ENCODE measurements at regions not wholly inside any gene's neighbourhood (a gene's known extent, or its start where the extent isn't known, plus 50 kb on each side); places are given as distances from the start of the nearest gene placed in this dataset.
"Not testable (repeated sequence)": the region's sequence is repeated elsewhere in the genome, so short reads cannot be mapped to it uniquely, and the experiment has no call there.

DNA sequence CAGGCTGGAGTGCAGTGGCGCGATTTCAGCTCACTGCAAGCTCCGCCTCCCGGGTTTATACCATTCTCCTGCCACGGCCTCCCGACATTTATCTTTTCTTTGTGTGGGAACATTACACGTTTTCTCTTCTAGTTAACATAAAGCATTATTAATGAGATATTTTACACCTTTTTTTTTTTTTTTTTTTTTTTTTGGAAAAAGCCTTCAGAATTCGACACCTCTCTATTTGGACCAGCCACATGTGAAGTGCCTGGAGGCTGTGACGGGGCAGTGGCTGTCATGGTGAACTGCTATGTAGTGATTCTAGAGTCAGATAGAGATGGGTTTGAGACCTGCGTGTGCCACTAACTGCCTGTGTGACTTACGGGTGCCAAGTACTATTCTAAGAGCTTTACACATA lies 64.3 kb downstream of the SMIM38 start:
- no peak for DNase-seq (ENCODE audit: low spot score)

DNA sequence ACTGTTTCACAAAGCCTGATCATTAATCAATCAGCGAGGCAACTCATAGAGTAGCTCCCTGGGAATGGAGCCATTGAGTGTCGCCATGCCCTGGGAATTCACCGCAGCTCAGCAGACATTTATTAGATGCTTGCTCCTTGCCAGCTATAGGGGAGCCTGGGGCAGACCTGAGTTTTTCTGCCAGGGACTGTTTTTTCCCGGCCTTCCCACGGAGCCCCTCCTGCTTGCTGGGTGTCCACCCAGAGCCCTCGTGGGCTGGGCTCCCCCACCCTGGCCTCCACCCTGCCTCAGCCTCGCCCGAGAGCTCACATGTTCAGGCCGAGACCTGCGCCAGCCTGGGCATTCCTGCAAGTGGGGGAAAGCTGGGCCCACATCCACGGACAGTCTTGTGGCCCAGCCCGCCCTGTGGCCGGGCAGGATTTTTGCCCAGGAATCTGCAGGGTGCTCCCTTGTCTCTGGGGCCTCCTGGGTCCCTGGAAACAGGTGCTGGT lies 64.9 kb downstream of the SMIM38 start:
- DNase-seq (ENCODE audit: low spot score) = peak; percentile 38

DNA sequence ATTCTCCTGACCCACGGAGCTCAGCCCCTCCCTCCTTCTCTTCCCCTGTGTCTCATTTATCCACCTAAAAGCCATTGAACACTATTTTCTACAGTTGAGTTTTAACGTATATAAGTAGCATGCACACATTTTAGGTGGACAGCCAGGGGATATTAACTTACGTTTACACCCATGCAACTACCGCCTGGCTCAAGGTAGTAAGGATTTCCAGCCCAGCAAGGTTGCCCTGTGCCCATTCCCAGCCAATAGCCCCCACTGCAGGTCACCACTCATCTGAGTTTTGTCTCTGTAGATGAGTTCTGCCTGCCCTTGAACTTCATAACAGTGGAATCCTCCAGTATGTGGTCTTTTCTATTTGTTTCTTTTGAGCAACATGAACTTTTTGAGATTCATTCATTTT lies 65.4 kb downstream of the SMIM38 start:
- no peak for DNase-seq (ENCODE audit: low spot score)

DNA sequence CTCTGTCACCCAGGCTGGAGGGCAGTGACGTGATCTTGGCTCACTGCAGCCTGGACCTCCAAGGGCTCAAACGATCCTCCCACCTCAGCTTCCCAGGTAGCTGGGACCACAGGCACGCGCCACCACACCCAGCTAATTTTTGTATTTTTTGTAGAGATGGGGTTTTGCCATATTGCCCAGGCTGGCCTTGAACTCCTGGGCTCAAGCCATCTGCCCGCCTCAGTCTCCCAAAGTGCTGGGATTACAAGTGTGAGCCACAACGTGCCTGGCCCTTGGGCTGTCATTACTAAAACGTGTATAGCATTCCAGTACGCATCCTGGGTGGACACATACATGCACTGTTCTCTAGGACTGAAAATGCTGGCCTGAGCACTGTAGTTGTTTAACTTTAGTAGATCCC lies 65.9 kb downstream of the SMIM38 start:
- not testable (repeated sequence) for DNase-seq (ENCODE audit: low spot score)

DNA sequence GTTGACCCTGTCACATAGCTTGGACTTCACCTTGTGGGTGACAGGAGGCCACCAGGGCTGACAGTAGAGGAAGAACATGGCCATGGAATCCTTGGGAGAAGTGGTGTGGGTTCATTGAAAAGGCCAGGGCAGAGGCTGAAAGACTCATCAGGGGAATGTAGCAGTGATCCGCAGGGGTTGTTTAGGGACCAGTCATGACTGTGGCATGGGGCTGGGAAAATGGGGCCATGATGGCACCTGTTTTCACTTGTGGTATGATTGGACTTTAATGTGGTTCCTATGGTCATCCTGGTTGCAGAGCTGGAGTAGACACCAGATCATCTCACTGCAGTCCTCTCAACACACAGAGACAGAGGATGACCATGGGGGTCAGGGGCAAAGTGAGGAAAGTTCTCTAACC lies 66.7 kb upstream of the MYEOV start:
- DNase-seq (ENCODE audit: low spot score) = no peak

DNA sequence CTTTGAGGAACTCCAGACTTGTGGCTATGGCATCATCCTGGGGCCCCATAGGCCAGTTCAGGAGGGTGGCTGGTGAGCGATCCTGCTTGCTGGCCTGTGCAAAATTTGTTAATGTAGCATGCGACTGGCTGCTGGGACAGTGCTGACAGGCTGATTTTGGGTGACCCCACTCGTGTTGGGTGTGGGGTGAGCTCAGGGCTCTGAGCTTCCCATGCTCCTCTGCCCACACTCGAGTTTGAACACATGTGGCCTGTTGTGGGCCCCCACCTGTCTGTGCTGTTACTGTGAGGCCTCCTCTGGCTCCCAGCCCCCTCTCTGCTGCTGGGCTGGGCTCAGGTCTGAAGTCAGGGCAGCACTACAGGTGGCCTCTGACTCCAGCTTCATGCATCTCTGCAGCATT lies 64.4 kb upstream of the MYEOV start:
- DNase-seq (ENCODE audit: low spot score) = no peak

DNA sequence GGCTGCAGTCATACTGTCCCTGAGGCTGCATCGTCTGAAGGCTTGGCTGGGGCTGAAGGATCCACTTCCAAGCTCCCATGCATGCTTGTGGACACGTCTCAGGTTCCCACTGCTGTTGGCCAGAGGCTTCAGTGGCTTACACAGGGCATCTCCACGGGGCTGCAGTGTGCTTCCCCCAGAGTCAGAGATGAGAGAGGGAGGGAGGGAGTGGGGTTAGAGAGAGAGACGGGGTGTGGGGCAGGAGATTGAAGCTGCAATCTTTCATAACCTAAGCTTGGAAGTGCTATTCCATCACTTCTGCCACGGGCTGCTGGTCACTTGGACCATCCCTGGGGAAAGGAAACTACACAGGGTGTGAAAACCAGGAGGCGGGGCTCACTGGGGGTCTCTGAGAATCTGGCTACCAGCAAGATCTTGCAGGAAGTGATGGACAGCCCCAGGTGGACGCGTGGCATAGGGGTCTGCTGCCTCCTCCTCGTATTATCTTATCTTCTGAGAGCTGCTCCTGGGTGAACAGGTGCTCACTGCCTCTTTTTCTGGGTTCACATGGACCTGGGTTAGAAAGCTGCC lies 63.0 kb upstream of the MYEOV start:
- no peak for DNase-seq (ENCODE audit: low spot score)

DNA sequence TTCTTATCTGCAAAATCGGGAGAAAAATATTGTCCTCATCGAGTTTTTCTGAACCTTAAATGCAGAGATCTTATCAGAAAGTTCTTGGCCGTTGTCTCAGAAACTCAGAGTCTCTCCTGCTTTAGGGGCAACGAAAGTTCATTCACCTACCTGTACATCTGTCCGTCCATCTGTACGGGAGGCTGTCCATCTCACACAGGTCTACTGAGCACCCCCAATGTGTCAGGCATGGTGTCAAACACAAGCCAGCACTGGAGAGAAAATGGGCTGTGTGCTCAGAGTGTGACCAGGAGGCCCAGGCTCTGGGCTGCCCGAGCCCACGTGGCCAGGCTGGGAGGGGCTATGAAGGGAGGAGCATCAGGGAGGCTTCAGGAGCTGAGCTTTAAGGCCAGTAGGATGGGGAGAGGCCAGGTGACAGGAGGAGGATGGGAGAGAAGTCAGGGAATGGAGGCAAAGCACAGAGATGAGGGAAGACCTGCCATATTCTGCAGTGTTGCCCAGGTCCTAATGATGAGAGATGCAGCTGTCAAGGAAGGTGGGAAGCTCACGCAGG lies 62.4 kb upstream of the MYEOV start:
- no peak for DNase-seq (ENCODE audit: low spot score)

DNA sequence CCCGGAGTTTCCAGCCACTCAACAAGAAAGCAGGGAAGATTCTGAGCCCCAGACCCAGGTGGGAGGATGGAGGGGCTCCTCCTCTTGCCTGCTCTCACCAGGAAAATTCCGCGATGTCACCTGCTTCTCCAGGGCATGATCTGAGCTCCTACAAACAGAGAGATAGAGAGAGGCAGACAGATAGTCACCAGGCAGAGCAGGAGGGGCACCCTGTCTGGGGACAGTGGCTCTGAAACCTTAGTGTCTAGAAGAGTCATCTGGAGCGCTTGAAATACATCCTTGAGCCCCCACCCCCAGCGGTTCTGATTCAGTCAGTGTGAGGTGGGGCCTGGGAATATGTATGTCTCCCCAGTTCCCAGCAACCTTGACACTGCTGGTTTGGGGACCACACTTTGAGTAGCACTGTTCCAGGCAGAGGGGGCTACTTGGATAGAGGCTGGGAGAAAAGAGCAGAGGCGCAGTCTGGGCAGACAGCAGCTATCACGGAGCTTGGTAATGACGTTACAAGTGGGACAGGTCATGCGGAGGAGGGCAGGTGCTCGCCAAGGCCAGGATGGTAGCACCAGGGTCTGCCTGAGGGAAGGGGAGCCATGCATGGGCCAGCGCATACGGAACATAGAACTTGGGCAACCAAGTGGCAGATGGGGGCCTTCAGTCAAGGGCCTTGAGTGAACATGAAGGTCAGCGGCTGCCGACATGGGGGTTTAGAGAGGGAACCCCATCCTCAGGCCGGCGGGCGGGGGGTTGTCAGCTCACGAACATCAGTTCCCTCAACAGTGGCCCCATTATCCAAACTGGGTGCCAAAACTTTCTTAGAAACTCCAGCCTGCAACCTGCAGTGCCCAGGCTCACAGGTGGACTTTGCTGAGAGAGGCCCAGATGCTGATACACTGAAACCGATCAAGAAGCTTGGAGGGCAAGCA lies 60.9 kb upstream of the MYEOV start:
- no peak for DNase-seq (ENCODE audit: low spot score)

DNA sequence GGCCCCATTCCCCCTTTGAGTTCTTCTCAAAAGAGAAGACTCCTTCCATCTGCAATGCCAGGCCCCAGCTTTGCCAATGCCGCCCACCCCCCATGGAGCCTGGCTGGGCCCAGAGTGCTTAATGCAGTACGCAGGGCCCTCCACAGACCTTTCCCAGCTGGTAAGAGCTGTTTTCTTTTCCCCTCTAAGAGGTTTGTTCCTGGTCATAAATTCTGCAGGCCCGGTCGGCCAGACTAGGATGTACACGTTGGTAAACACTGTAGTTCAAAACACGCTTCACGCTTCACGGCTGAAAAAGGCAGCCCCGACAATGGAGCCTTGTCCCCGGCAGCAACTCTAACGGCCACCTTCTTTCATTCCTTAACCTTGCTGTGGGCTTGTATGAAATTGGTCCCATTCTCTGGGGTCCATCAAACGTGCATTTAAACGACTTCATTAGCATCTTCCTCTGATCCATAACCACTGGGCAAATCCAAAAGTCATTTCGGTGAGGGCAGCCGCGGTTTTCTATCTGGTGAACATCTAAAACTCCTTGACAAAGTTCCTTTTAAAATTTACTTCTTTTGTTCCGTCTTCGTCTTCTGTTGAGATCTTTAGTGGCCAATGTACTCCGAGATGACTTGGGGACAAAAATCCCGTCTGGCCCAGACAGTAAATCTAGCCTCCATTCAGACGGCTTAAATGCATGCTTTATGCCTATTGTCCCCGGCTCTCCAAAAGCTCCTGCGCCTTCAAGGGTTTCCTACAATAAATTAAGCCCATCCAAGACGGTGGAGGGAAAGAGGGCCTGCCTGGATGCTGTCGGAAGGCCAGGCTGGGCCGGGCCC lies 60.0 kb upstream of the MYEOV start:
- DNase-seq (ENCODE audit: low spot score) = no peak

DNA sequence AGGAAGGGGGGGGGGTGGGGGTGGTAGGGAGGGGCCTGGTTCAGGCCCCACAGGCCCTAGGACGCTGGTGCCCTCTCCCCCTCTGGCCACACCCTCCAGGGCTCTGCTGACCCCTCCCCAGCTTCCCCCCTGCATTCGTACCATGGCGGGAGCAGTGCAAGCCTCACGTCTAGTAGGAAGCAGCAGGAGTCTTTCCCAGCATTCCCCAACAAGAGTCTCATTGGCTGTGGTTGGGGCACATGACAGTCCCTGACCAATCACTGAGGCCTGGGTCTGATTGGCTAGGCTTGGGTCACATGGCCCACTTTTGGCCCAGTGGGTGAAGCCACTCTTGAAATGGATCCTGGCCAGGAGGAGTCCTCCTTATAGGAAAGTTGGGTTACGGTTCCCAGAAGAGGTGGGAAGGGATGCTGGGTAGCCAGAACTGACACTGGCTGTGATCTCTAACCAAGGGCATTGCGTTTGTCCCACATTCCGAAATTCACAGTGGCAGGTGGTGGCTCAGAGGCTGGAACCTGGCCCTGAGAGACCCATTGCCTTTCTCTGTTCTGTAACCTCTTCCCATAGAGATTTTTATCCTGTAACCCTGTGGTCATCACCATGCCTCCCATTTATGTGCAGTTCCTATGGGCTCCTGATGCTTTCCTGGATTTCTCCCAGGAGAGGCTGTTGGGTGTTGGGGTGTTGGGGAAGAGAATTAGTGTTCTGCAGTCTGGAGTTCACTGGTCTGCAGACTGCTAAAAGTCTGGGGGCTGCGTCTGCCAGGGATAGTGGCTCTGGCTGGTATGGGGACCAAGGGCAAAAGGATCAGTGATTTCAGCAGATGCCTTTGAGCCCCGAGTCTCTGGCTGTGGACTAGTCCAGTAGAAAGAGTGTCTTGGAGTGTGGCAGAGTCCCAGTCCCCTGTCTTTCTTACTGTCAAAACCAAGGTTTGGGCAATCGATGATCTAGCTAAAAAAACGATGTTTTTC lies 58.9 kb upstream of the MYEOV start:
- no peak for DNase-seq (ENCODE audit: low spot score)

DNA sequence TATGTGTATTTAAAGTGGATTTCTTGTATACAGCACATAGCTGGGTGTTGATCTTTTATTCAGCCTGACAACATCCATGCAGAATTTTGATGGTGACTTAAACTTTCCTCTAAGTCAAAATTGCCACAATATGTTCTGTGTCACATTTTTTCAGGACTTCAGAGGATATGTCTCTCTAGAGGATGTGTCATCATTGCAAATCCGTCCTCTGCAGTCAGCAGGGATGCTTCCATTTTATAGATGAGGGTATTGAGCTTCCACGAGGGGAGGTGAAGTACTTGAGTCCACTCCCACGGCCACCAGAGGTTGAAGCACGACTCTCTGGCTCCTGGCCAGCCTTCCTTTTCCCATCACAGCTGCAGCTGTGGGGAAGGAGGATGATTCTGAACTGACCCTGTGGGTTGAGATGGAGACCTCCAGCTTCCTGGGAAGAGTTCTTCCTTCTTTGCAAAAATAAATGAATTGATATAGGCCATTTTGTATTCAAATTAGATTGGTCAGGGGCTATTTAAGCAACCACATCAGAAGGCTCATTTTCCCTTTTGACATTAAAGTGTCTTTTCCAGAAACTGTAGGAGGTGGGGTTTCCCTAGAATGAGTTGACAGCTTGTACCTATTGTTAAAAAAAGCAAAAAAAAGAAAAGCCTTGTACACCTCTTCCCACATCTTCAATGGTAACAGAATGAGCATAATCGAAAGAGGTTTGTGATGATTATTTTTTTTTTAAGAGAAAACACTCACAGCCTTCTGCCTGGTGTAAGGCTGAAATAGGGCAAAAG lies 55.2 kb upstream of the MYEOV start:
- DNase-seq (ENCODE audit: low spot score) = no peak

DNA sequence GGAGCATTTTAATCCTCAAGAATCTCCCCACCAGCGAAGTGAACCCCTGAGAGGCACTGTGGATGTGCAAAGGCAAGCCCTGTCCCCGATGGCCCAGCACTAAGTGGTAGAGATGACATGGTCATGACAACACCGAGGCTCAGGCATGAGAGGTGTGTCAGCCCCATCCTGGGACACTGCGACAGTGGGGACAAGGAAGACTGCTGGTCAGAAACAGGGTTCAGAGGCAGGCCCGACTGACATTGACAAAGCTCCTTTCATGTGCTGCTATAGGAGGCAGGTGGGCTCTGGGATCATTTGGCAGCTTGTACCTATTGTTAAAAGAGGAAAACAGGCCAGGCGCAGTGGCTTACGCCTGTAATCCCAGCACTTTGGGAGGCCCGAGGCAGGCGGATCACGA lies 54.3 kb upstream of the MYEOV start:
- no peak for DNase-seq (ENCODE audit: low spot score)

DNA sequence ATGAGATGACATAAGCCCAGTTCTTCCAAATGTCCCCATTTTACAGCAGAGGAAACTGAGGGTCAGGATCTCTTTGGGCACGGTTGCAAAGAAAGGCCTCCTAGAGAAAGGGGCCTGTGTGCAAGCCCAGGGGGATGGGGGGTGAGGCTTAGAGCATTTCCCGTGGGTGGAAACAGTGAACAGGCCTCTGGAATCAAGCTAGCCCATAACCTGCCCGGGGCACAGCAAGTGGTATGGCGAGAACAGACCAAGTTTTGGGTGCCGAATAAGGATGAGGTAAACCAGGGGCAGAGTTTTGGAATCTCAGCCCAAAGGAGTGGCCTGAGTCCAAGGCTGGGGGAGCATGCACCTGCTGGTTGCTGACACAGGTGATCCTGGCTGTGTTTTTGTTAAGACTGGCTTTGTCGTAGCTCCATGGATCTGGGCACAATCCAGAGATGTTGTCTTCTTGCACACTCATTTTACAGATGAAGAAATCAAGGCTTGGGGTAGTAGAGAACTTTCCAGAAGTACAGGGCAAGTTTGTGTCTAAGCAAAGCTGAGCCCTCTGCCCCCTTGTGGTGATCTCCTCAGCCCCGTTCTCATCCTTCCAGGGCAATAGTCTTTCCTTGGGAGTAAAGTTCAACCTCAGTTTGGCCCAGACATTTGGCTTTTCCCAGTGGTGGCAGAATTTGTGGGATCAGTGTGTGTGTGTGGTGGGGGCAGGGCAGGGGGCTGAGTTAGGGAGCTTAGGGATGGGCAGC lies 53.5 kb upstream of the MYEOV start:
- DNase-seq (ENCODE audit: low spot score) = peak; percentile 49

DNA sequence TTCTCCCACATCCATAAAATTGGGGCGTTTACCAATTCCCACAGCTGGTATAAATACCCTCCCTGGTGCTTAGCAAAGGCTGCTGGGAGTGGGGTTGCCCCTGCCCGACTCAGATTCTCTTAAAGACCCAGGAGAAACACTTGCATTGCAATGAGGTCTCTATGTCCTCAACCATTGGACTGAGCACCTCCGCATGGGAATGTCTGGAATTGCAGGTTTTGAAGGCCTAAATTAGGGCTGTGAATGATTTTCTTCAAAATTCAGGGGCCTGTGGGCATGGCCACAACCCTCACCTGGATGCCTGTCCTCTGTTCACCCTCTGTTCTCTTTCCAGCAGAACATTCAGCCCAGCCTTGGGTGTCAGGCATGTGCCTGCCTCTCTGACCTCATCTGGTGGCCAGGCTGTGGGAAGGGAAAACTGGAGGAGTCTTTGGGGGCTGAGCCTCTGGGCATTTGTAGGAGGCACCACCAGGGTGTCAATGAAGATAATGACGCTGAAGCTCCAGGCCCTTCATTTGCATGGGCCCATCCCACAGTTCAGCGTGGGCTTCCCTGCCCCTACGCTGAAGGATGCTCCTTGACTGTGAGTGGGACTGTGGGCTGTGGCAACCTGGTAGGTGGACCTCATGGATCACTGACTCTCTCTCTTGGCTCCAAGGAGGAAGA lies 52.7 kb upstream of the MYEOV start:
- DNase-seq (ENCODE audit: low spot score) = no peak

DNA sequence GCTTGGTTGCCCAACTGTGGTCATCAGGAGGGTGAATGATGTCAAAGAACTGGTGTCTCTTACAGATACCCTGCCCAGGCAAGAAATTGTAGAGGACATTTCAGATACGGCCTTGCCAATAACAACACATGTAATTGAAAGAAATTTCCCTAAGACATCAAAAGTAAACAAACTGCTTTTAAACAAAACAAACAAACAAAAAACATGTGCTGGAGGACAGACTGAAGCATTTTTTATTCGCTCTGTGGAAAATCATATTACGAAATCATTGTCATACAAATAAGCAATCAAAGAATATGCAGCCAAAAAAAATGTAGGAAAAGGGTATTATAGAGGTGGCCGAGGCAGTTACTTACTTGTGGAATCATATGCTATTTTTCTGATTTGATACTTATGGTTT lies 52.1 kb upstream of the MYEOV start:
- no peak for DNase-seq (ENCODE audit: low spot score)

DNA sequence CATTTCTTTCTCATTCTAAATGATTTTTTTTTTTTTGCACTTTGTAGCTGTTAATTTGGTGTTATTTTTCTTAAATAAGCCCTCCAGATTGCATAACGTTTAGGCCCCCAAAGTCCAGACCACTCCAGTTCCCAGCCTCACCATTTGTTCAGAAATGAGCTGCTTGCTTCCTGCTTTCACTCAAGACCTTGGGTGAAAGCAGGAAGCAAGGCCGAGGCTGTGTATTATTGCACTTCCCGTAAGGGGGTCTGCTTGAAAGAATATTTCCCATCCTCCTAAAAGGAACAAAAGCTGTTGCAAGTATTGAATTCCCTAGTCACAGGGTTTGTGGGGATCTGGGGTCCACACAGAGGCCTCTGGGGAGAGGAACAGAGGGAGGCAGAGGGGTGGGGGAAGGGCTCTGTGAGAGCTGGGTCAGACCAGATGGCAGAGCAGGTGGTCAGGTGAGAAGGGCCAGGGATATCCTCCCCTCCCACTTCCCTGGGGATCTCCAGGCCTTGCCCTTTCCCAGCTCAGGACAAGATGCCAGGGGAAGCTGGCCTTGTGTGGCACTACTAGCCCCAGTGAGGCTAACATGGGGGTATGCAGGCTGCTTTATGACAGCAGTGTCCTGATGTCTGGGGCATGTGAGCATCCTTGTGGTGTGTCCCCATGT lies 51.6 kb upstream of the MYEOV start:
- no peak for DNase-seq (ENCODE audit: low spot score)

DNA sequence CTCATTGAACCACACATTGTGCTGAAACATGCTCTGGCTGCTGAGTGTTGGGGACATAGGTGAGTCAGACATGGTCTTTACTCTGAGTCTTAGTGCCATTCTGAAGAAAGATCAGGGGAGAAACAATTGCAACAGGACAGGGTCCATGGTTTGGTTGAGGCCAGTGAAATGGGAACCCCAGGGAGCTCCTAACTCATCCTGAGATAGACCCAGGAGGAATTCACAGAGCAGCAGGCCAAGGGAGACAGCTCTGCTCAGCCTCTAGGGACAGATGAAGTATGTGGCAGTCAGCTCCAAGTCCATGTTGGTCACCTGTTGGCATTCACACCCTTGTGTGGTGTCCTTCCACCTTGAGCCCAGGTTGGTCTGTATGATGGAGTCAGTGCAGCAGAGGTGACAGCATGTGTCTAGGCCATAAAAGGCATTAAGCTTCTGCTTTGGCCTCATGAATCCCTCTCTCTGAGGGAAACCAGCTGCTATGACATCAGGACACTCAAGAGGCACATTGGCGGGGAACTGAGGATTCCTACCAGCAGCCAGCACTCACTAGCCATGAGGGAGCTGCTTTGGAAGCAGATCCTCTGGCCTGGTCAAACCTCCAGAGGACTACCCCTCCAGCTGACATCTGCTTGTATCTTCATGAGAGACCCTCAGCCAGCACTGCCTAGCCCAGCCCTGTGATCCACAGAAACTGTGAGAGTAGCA lies 50.3 kb upstream of the MYEOV start:
- no peak for DNase-seq (ENCODE audit: low spot score)

Data from AG20443 (cell line).